NCI-H446 treated with DMSO at 0.1 percent for 48 hours (cell line): ENCODE measurements at regions not wholly inside any gene's neighbourhood (a gene's known extent, or its start where the extent isn't known, plus 50 kb on each side); places are given as distances from the start of the nearest gene placed in this dataset.

ENCODE experiments used
- DNase-seq: peaks from one replicate; lab custom pipeline; 2025; lab: John Stamatoyannopoulos, UW

DNA sequence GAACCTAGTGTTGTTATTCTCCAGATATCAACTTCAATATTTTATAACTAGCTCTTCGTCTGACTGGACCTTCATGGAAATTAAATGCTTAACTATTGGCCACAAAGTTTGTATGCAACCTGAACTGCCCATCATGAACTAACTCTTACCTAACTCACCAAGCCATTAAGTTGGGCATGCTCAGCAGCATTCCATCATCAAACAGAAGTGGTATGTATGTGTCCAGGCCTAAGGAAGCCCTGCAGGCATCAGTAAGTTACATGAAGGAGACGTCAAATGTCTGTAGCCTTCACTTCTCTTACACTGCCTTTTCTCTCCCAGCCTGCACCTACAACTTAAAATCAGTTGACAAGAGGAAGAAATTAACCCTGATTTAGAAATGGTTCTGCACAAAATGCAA, 1639.2 kb upstream of the PABPC4L start:
- no peak for DNase-seq

DNA sequence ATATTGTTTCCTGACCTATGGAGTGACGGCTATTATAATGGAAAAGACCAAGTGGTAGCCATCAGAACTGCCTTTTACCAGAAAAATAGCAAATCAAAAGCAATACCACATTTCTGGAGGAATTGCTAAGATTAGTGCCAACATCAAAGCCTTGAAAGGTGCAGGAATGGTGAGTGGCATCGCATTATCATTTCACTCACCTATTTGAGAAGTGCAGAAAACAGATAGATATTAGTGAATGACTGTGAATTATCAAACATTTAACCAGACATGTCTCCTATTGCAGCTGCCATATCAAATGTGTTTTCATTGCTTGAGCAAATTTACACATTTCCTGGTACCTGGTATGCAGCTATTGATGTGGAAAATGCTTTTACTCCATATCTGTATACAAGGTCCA, 1638.1 kb upstream of the PABPC4L start:
- no peak for DNase-seq

DNA sequence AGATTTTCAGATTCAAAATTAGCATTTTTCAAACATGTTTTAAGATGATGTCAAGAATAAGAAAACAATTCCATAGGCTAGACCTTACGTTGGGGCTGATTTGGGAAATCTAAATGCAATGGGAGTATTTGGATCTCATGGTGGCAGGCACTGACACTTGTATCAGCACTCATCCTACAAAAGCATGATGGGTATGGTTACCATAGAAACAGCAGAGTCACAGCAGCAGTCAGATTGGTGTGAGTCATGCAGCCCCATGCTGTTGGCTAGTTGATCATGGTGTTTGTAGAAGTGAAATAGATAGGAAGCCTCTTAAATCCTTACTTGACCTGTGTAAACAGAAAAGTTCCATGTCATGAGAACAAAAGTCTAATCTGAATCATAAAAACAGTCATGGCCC, 1637.3 kb upstream of the PABPC4L start:
- peak; percentile 11 for DNase-seq

DNA sequence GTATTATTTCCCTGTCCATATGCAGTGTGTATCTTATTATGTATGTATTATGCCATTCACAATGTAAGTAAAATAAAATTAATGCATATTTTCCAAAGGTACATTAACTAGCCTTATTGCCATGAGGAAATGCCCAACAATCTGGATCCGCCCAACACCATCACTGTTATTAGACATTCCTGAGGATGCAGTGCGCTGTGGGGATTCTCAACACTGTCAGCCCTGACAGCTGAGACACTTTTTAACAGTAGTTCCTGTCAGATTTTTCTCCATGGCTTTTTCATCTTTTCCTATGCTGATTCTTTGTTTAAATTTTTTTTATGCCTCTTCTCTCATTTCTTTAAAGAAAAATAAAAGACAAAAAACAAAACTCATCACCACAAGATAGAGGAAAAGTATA, 1632.9 kb upstream of the PABPC4L start:
- no peak for DNase-seq

DNA sequence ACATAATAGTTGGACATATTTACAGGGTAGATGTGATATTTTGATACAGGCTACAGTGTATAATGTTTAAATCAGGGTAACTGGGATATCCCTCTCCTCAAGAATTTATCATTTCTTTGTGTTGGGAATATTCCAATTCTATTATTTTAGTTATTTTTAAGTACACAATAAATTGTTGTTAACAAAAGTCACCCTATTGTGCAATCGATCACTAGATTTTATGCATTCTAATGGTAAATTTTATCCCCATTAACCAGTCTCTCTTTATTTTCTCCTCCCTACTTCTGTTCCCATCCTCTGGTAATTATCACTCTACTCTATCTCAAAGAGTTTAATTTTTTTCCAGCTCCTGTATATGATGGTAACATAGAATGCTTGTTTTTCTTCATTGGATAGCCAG, 1631.9 kb upstream of the PABPC4L start:
- no peak for DNase-seq

GRCh38 chr4:135824759-135825296, 1623.2 kb upstream of the PABPC4L start:
- no peak for DNase-seq

DNA sequence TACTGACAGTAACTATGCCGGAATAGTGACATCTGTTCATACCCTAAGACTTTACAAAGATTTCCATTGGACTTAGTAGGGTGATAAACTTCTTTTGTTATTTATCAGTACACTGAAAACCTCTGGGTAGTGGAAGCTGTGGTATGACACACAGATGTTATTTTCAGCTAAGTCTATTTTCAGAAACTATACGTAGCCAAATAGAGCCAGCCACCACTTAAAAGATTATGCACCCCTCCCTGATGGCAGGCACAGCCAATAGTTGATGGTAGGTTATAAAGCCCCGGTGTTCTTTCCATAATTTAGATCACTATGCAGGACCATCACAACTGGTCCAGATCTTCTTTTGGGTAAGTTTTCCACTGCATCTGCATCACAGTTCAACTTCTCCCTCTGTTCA, 1603.2 kb upstream of the PABPC4L start:
- DNase-seq = no peak

- DNase-seq = peak; percentile 78
These were observed 1575.8 kb upstream of the PABPC4L start for GRCh38 chr4:135777361-135777760.

GRCh38 chr4:135775909-135776308, 1574.3 kb upstream of the PABPC4L start:
- no peak for DNase-seq

- no peak for DNase-seq
These were observed 1568.9 kb upstream of the PABPC4L start for GRCh38 chr4:135770505-135770904.

GRCh38 chr4:135744928-135745327, 1543.3 kb upstream of the PABPC4L start:
- DNase-seq = no peak

GRCh38 chr4:135741583-135741982, 1540.0 kb upstream of the PABPC4L start:
- no peak for DNase-seq

GRCh38 chr4:135739354-135739753, 1537.8 kb upstream of the PABPC4L start:
- DNase-seq = no peak

GRCh38 chr4:135735512-135735911, 1533.9 kb upstream of the PABPC4L start:
- no peak for DNase-seq

DNA sequence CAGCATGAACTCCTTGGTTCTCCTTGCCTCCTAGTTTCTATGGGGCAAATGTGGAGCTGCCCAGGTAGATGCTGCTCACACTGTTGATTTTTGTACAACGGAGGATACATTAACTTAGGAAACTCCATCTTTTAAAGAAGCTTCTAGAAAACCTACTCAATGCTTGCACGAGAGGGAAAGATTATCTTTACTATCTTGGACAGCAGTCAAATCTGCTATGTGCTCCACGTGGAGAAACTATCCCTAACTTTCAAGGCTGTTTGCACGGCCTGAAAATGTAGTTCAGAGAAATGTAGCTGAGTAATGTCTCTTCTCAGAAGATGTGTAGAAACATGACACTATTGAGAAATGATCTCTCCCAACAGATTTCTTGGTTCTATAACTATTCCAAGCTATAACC, 1530.9 kb upstream of the PABPC4L start:
- DNase-seq = no peak

- DNase-seq = no peak
These were observed 1530.1 kb upstream of the PABPC4L start for GRCh38 chr4:135731682-135732081.

DNA sequence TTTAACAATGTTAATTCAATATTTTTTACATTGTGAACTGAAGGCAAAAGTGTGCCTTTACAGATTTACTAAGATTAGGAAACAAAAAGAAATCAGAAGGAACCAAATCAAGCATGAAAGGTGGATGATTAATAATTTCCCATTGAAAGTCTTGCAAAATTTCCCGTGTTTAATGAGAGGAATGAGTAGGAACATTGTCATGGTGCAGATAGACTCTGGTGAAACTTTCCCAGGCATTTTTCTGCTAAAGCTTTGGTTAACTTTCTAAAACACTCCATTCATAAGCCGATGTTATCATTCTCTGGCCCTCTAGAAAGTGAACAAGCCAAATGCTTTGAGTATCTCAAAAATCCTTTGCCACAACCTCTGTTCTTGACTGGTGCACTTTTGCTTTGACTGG, 1522.8 kb upstream of the PABPC4L start:
- DNase-seq = no peak

GRCh38 chr4:135718019-135718418, 1516.4 kb upstream of the PABPC4L start:
- peak; percentile 4 for DNase-seq

DNA sequence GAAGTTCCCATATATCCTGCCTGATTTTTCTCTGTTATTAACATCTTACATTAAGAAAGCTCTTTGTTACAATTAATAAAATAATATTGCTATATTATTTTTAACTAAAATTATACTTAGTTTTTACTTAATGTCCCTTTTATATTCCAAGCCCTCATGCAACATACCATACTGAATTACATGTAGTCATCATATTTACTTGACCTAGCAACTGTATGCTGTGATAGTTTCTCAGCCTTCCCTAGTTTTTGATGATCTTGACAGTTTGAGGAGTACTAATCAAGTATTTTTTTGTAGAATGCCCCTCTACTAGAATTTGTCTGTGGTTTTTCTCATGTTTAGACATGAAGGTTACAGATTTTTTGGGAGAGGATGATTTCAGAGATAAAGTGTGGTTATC, 1503.8 kb upstream of the PABPC4L start:
- DNase-seq = no peak

DNA sequence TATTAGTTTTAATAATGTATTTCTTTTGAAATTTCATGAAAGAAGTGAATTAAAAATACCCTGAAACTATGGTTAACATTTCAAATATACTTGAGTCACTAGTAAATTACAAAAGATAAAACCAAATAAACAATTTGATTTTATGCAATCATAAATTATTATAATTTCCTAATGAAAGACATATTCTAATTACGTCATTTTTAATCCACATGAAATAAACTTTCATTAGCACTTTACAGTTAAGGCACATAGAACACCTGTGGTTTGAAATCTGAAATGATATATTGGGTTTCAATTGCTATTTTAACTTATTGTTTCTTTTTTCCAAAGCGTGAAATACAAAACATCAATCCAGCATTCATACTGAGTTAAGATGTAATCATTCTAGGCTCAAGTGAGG, 1492.5 kb upstream of the PABPC4L start:
- no peak for DNase-seq

- no peak for DNase-seq
These were observed 1482.4 kb upstream of the PABPC4L start for GRCh38 chr4:135684001-135684400.

GRCh38 chr4:135672202-135672601, 1470.6 kb upstream of the PABPC4L start:
- DNase-seq = no peak

DNA sequence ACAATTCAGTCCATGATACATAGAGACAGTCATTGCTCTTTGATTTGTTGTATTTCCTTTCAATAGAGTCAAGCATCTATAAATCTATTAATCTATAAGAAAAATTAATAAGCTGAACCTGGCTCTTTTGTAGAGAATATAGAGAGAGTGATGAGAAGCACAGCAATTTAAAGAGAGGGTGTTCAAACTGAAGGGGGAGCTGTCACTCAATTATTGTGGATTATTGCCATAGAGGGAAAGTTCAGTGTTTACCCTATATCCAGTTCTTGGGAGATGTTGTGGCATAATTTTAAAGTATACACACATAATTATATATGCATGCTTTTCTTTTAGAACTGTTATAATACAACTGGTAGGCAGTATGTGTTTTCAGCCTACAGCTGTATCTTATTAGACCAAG, 1469.0 kb upstream of the PABPC4L start:
- DNase-seq = no peak
